Omental fat pad (tissue), 3 donors: ENCODE measurements at regions not wholly inside any gene's neighbourhood (a gene's known extent, or its start where the extent isn't known, plus 50 kb on each side); places are given as distances from the start of the nearest gene placed in this dataset.
A peak's percentile ranks its signal among the peaks of the same experiment; 100 is the strongest.

Experiments used
- ATAC-seq: fragments of 150-250 bp; one replicate; pipeline ENCODE4 v1.9.1; 2016; ENCODE audit warnings: mild to moderate bottlenecking, moderate library complexity; ENCODE audit not compliant: low FRiP score
- DNase-seq: peaks from one replicate; pipeline ENCODE4 v3.0.0-alpha.2; 2019; ENCODE audit warnings: low spot score
- TF ChIP-seq, protein P1 (sequence below), 3 donors: fragments of 450-650 bp; IDR thresholded peaks; one replicate each; pipeline ENCODE4 v1.5.1; 2016 to 2017; ENCODE audit warnings: antibody characterized with exemption in 3 of 3, mild to moderate bottlenecking in 3 of 3, moderate library complexity in 2 of 3

DNA sequence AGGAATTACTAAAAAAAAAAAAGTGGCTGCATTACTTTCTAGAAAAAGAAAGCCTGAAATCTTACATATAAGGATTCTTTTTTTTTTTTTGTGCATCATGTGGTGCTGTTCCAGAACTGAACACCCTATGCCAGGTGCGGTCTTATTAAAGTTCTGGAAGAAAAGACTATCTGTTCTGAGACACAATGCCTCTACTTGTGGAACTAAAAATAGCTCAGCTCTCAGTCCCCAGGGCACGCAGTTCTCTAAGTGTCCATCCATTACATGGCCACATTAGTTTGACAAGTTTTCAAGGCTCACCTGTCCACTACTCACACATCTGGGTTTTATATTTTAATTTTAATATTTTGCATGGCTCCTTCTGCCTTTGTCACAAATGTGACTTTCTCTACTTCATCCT, 126.6 kb upstream of the ADAMTS9 start:
- TF ChIP-seq, protein P1, sequence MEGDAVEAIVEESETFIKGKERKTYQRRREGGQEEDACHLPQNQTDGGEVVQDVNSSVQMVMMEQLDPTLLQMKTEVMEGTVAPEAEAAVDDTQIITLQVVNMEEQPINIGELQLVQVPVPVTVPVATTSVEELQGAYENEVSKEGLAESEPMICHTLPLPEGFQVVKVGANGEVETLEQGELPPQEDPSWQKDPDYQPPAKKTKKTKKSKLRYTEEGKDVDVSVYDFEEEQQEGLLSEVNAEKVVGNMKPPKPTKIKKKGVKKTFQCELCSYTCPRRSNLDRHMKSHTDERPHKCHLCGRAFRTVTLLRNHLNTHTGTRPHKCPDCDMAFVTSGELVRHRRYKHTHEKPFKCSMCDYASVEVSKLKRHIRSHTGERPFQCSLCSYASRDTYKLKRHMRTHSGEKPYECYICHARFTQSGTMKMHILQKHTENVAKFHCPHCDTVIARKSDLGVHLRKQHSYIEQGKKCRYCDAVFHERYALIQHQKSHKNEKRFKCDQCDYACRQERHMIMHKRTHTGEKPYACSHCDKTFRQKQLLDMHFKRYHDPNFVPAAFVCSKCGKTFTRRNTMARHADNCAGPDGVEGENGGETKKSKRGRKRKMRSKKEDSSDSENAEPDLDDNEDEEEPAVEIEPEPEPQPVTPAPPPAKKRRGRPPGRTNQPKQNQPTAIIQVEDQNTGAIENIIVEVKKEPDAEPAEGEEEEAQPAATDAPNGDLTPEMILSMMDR (IDR thresholded peaks at IDR 0.05): no peak
- no peak for ATAC-seq
- DNase-seq: no peak

DNA sequence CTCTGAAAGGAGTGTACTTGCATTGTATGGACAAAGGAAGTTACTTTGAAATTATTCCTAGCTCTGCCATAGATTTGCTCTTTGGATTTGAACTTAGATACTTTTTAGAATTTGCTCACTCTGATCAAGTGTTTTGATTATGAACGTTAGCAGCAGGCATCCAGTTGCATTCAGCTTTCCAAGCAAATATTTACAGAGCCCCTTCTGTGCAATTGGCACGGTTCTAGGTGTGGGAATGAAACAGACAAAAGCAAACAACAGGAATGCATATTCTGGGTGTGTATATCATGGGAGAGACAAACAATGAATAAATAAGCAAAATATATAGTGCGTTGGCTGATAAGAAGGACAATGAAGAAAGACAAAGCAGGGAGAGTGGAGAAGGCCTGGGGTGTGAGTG, 125.5 kb upstream of the ADAMTS9 start:
- ATAC-seq: no peak
- no peak for DNase-seq
- TF ChIP-seq, protein P1 (IDR thresholded peaks at IDR 0.05): no peak

DNA sequence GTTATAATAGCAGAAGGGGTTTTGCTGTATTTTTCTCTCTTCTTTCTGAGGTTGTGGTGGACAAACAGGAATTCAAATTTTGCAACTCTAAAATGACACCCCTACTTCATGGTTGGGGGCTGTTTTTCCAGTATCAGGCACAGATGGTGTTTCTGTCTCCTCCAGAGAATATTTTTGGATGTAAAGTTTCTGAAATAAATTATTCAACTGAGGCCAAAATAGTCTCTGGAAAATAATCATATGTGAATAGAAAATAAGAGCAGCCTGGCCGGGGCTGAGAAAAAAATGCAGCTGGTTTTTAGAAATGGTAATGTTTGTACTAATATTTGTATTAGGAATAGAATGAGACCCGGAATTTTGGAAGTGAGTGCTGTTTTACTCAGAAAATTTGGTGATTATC, 121.3 kb upstream of the ADAMTS9 start:
- TF ChIP-seq, protein P1 (IDR thresholded peaks at IDR 0.05): no peak
- ATAC-seq (no peak), DNase-seq (no peak)

DNA sequence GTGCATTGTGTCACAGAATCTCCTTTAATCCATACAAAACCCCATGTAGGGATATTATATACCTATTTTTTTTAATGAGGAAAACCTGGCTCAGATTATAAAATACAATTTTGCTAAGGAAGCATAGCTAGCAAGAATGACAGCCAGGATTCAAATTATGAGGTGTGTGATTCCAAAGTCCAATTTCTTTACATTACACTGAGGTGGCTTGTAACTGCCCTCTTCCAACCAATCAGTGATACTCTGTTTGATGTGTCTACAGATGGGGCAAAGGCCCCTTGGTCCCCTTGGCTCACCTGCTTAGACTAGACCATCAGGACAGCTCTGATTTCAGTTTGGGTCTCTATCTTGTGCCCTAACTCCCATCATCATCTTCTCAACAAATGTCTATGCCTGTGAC, 120.3 kb upstream of the ADAMTS9 start:
- TF ChIP-seq, protein P1 (IDR thresholded peaks at IDR 0.05): no peak
- no peak for DNase-seq
- ATAC-seq: no peak

DNA sequence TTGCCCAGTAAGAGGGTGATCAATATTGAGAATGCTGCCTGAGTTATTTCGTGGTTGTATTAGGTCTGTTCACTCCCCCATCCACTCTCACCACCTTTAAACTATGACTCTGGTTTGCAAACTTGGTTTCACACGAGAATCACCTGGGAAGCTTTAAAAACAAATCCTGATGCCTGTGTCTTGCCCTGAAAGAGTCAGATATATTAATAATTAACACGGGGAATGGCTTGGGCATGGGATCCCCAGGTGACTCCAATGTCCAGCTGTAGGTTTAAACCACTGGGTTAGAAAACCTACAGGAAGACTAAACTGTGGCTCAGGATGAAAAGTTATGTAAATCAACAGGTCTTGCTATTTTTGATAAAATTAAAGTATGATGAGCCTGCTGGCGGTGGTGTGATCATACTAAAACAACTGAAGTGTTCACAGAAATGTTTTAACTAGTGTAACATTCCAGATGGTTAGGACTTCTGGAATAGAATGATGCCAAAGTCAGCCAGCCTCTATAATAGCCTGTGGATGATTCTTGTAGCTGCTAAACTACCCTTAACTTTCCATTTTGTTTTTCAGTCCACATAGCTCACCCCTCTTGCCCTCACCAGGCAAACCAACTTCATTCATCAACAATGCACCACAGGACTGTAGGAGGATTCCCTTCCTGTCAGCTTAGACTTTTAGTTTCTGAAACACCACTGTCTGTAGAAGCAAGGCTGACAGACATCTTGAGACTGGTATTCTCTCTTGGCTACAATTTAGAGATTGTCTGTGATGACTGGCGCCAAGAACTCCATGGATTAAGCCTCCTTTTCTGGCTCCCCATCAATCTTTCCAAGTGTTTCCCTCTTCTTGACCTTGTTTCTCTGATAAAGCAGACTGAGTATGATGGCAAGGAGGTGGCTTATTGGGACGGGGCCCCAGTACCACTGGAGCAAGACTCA, 119.1 kb upstream of the ADAMTS9 start:
- TF ChIP-seq, protein P1 (IDR thresholded peaks at IDR 0.05): no peak
- ATAC-seq (peak; percentile 32), DNase-seq (no peak)

DNA sequence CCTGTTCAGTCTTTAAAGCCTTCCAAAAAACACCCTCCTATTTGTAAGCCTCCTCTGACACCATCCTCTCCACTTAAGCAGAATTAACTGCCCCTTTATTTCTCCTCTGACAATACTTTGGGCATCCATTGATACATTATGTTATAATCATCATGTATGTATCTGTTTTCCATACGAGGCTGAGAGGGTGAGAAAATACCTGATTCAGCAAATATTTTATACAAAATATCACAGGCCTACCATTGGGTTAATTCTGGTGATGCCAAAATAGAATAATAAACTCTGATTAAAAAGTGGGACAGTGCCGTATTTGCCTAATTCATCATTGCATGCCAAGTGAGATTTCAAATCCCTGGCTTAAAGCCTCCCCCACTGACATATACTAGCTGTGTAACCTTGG, 118.2 kb upstream of the ADAMTS9 start:
- DNase-seq (no peak), ATAC-seq (no peak)
- TF ChIP-seq, protein P1 (IDR thresholded peaks at IDR 0.05): no peak

DNA sequence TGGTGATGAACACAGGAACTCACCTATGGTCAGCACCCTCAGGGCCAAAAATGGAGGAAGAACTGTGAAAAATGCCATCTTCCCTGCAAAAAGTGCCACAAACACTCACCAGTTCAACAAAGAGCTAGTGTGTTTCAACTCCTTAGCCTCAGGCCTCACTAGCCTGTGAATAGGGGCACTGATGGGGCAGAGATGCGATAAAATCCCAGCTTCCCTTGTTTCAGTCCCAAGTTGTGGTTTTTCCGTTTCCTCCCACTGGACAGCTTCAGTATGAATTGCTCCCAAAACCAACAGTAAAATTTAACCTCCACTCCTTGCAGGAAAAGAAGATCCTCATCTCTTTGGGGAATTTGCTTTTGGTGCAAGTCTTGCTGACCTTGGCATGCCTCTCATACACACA, 117.4 kb upstream of the ADAMTS9 start:
- no peak for ATAC-seq
- TF ChIP-seq, protein P1 (IDR thresholded peaks at IDR 0.05): no peak
- DNase-seq: no peak
